ENCODE measurements at regions not wholly inside any gene's neighbourhood (a gene's known extent, or its start where the extent isn't known, plus 50 kb on each side); places are given as distances from the start of the nearest gene placed in this dataset.

DNA sequence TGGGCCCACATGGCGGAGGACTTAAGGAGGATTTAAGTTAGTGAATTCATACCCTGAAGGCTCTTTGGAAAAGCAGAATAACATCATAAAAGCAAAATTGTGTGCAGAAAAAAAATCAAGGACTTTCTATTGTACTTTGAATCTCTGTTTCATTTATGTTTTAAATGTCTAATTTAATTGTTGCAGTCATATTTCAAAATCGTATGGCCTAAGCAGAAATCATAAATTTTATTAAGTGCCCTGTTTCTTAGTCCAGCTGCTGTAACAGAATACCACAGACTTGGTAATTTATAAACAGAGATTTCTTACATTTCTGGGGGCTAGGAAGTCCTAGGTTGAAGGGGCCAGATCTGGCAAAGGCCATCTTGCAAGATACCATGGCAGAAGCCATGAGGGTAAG, 555.6 kb downstream of the LTN1 start:
- BruUV-seq (replicated peaks), result no TSS peak
- Histone ChIP-seq H3K9me3 (peaks cover 3% of the 10 kb centered on the region; the same call in 1 of the 2 replicates), H3K27me3 (replicated peaks; ENCODE audit: control insufficient read depth, insufficient read depth, low read length) (no peaks in the 10 kb centered on the region), H3K4me1 (no peaks in the 10 kb centered on the region), H3K36me3 (ENCODE audit: control insufficient read depth, insufficient read depth, low read length) (no peaks in the 10 kb centered on the region), H3K4me3 (ENCODE audit: low read depth, low read length) (no peak overlapping the region)
- ChIA-PET POLR2A (no interaction called here), CTCF (no interaction called here)
- no peaks in the 10 kb centered on the region for H3K9me3 Mint-ChIP-seq (ENCODE audit: unreplicated experiment)
- intact Hi-C loops (cut with micrococcal nuclease; ENCODE audit: unreplicated experiment), result no loop called here
- H3K36me3 Mint-ChIP-seq (ENCODE audit: insufficient read depth, unreplicated experiment), result no peaks in the 10 kb centered on the region
- no peaks in the 10 kb centered on the region for H3K27me3 Mint-ChIP-seq (ENCODE audit: insufficient read depth, unreplicated experiment)
- TF ChIP-seq, protein P1, sequence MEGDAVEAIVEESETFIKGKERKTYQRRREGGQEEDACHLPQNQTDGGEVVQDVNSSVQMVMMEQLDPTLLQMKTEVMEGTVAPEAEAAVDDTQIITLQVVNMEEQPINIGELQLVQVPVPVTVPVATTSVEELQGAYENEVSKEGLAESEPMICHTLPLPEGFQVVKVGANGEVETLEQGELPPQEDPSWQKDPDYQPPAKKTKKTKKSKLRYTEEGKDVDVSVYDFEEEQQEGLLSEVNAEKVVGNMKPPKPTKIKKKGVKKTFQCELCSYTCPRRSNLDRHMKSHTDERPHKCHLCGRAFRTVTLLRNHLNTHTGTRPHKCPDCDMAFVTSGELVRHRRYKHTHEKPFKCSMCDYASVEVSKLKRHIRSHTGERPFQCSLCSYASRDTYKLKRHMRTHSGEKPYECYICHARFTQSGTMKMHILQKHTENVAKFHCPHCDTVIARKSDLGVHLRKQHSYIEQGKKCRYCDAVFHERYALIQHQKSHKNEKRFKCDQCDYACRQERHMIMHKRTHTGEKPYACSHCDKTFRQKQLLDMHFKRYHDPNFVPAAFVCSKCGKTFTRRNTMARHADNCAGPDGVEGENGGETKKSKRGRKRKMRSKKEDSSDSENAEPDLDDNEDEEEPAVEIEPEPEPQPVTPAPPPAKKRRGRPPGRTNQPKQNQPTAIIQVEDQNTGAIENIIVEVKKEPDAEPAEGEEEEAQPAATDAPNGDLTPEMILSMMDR (IDR thresholded peaks at IDR 0.05; ENCODE audit: insufficient read depth in 1 of 2, low read depth in 1 of 2, low read length in 1 of 2, severe bottlenecking in 1 of 2, unreplicated experiment in 1 of 2), result no peak
- DNase-seq, result no peak
- no peak overlapping the region for H3K4me3 Mint-ChIP-seq (ENCODE audit: unreplicated experiment)
- peaks cover 5% of the 10 kb centered on the region for H3K4me1 Mint-ChIP-seq (ENCODE audit: low read depth, unreplicated experiment)
- H3K27ac Mint-ChIP-seq (ENCODE audit: unreplicated experiment), result no peak overlapping the region

DNA sequence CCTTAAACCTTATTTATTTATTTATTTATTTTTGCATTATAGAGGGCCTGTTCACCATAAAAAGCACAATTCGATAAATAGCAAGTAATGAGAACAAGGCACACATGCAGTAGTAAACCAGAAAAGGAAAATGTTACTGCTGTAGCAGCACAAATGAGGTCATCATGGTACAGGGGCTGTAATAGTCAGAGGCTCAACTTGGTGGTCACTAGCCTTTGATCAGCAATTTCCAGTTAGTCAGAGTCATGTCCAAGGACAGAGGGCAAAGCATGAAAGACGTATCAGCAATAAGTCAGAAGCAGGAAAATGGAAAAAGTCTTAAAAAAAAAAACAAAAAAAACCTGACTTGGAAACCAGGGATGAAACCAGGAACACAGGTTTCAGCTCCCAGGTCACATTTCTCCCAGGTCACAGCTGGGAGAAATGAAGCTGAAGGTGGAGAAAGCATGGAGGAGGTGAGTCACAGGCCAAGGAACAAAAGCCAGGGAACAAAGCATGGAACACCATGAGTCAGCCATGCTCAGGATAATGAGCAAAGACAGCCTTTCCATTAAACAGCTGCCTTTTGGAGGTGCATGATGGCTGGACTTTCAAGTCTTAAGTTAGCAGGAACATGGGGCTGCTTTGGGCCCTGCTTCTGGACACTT, 556.3 kb downstream of the LTN1 start:
- H3K27me3 ChIP-seq (replicated peaks; ENCODE audit: control insufficient read depth, insufficient read depth, low read length), result no peaks in the 10 kb centered on the region
- no peaks in the 10 kb centered on the region for H3K36me3 ChIP-seq (ENCODE audit: control insufficient read depth, insufficient read depth, low read length)
- Mint-ChIP-seq H3K27me3 (ENCODE audit: insufficient read depth, unreplicated experiment) (no peaks in the 10 kb centered on the region), H3K4me3 (ENCODE audit: unreplicated experiment) (no peak overlapping the region), H3K27ac (ENCODE audit: unreplicated experiment) (no peak overlapping the region), H3K4me1 (ENCODE audit: low read depth, unreplicated experiment) (peaks cover 6% of the 10 kb centered on the region), H3K9me3 (ENCODE audit: unreplicated experiment) (peaks cover 2% of the 10 kb centered on the region), H3K36me3 (ENCODE audit: insufficient read depth, unreplicated experiment) (no peaks in the 10 kb centered on the region)
- ChIA-PET CTCF (no interaction called here), POLR2A (no interaction called here)
- DNase-seq, result no peak
- H3K9me3 ChIP-seq, result peaks cover 3% of the 10 kb centered on the region; the same call in 1 of the 2 replicates
- peaks cover 3% of the 10 kb centered on the region; the same call in 1 of the 2 replicates for H3K4me1 ChIP-seq
- TF ChIP-seq, protein P1 (IDR thresholded peaks at IDR 0.05; ENCODE audit: insufficient read depth in 1 of 2, low read depth in 1 of 2, low read length in 1 of 2, severe bottlenecking in 1 of 2, unreplicated experiment in 1 of 2), result no peak
- H3K4me3 ChIP-seq (ENCODE audit: low read depth, low read length), result no peak overlapping the region
- intact Hi-C loops (cut with micrococcal nuclease; ENCODE audit: unreplicated experiment), result no loop called here
- no TSS peak for BruUV-seq (replicated peaks)

DNA sequence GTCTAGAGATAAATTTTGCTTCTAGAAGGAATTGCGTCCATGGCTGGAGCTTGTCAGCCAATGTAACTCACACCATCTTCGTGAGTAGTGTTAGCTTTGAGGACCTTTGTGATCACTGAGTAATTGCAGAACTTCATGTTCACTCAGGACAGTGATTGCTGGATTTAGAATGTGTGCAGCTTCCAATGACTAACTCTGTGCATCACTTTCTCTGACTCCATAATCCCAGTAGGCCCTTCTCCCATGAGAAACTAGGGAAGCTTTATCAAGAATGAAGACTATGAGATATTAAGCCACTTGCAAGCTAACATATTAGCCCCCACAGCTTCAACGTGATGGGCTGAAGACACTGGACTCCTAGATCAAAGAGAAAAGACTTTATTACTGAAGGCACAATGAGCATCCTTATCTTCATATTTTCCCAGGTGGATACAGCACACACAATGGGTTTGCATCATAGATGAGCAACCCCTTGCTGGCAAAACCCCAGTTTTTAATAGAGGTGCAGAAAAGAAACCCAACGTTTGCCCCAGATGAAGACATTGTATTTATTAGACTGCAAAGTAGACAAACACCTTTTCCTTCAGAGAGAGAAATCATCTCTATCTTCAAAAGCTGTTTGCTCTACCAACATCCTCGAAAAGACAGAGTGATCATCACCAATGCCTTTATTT, 561.0 kb downstream of the LTN1 start:
- intact Hi-C loops (cut with micrococcal nuclease; ENCODE audit: unreplicated experiment), result no loop called here
- no peaks in the 10 kb centered on the region for H3K36me3 Mint-ChIP-seq (ENCODE audit: insufficient read depth, unreplicated experiment)
- no peaks in the 10 kb centered on the region for H3K27me3 Mint-ChIP-seq (ENCODE audit: insufficient read depth, unreplicated experiment)
- no peak for DNase-seq
- BruUV-seq (replicated peaks), result no TSS peak
- no peak overlapping the region for H3K4me3 Mint-ChIP-seq (ENCODE audit: unreplicated experiment)
- ChIA-PET POLR2A (no interaction called here), CTCF (no interaction called here)
- Histone ChIP-seq H3K4me3 (ENCODE audit: low read depth, low read length) (no peak overlapping the region), H3K9me3 (peaks cover 8% of the 10 kb centered on the region; the same call in 1 of the 2 replicates), H3K4me1 (peaks cover 32% of the 10 kb centered on the region), H3K36me3 (ENCODE audit: control insufficient read depth, insufficient read depth, low read length) (no peaks in the 10 kb centered on the region), H3K27me3 (replicated peaks; ENCODE audit: control insufficient read depth, insufficient read depth, low read length) (no peaks in the 10 kb centered on the region)
- peaks cover 24% of the 10 kb centered on the region for H3K9me3 Mint-ChIP-seq (ENCODE audit: unreplicated experiment)
- TF ChIP-seq, protein P1 (IDR thresholded peaks at IDR 0.05; ENCODE audit: insufficient read depth in 1 of 2, low read depth in 1 of 2, low read length in 1 of 2, severe bottlenecking in 1 of 2, unreplicated experiment in 1 of 2), result no peak
- H3K27ac Mint-ChIP-seq (ENCODE audit: unreplicated experiment), result no peak overlapping the region
- peaks cover 29% of the 10 kb centered on the region for H3K4me1 Mint-ChIP-seq (ENCODE audit: low read depth, unreplicated experiment)

Measured in Caco-2 (cell line).